ENCODE measurements at regions not wholly inside any gene's neighbourhood (a gene's known extent, or its start where the extent isn't known, plus 50 kb on each side); places are given as distances from the start of the nearest gene placed in this dataset.

DNA sequence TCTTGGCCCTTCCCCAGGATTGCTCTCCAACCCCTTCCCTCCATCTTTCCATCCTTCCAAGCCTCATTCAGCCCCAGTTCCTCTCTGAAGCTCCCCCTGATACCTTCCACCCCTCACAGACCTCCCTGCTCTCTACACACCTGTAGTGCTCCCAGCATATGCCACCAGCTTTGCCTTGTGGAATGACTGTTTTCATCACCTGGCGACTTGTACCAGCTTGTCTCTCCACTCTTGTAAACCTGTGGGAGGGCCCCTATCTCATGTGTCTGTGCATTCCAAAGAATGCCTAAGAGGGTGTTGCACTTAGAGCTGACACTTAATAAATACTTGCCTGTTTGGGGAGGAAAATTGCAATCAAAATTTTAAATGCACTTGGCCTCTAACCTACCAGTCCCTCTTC is 198.7 kb downstream of the BCL11A start:
- TF ChIP-seq, protein P1, sequence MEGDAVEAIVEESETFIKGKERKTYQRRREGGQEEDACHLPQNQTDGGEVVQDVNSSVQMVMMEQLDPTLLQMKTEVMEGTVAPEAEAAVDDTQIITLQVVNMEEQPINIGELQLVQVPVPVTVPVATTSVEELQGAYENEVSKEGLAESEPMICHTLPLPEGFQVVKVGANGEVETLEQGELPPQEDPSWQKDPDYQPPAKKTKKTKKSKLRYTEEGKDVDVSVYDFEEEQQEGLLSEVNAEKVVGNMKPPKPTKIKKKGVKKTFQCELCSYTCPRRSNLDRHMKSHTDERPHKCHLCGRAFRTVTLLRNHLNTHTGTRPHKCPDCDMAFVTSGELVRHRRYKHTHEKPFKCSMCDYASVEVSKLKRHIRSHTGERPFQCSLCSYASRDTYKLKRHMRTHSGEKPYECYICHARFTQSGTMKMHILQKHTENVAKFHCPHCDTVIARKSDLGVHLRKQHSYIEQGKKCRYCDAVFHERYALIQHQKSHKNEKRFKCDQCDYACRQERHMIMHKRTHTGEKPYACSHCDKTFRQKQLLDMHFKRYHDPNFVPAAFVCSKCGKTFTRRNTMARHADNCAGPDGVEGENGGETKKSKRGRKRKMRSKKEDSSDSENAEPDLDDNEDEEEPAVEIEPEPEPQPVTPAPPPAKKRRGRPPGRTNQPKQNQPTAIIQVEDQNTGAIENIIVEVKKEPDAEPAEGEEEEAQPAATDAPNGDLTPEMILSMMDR (IDR thresholded peaks at IDR 0.05; ENCODE audit: unreplicated experiment), result no peak
- no peak for DNase-seq (ENCODE audit: low spot score)
- Mint-ChIP-seq H3K4me1 (ENCODE audit: unreplicated experiment) (peaks cover 6% of the 10 kb centered on the region), H3K4me3 (ENCODE audit: unreplicated experiment) (no peak overlapping the region), H3K27ac (ENCODE audit: unreplicated experiment) (no peak overlapping the region), H3K36me3 (ENCODE audit: low read depth, unreplicated experiment) (no peaks in the 10 kb centered on the region), H3K9me3 (ENCODE audit: unreplicated experiment) (no peaks in the 10 kb centered on the region), H3K27me3 (ENCODE audit: unreplicated experiment) (peaks cover 6% of the 10 kb centered on the region)

DNA sequence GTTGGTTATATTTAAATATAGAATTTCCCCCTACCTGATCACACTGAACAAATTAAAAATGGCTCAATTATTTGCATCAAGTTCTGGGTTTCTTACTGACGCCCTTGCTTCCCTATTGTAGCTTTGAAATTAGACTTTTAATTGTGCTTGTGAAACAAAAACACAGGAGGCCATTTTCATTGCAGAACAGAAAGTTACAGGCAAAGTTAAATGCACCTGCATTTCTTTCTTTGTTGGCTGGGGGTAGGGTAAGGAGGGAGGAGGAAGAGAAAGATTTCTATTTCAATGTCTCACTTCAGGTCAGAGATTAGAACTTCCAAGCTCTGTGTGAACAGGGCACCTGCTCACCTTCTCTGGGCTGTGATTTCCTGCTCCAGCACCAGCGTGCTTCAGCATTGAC is 199.6 kb downstream of the BCL11A start:
- Mint-ChIP-seq H3K36me3 (ENCODE audit: low read depth, unreplicated experiment) (no peaks in the 10 kb centered on the region), H3K27me3 (ENCODE audit: unreplicated experiment) (peaks cover 6% of the 10 kb centered on the region), H3K4me3 (ENCODE audit: unreplicated experiment) (no peak overlapping the region), H3K4me1 (ENCODE audit: unreplicated experiment) (peaks cover 3% of the 10 kb centered on the region), H3K9me3 (ENCODE audit: unreplicated experiment) (no peaks in the 10 kb centered on the region), H3K27ac (ENCODE audit: unreplicated experiment) (no peak overlapping the region)
- no peak for DNase-seq (ENCODE audit: low spot score)
- TF ChIP-seq, protein P1 (IDR thresholded peaks at IDR 0.05; ENCODE audit: unreplicated experiment), result no peak

DNA sequence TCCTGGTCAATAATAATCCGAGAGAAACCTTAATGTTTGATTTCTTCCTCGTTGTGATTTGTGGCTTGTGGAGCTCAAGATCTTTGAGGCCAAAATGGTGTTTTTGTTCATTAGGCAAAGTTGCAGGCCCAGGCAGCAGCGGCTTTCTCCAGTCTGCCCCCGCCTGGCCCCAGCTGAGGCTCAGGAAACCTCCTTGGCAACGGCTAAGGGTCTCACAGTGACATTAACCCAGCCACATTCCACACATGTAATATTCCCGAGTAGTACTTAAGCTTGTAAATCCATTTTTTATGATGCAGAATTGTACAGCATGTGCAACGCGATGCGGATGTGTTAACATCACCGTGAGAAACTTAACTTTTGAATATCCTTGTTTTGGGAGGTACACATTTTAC is 200.1 kb downstream of the BCL11A start:
- peaks cover 6% of the 10 kb centered on the region for H3K27me3 Mint-ChIP-seq (ENCODE audit: unreplicated experiment)
- no peak for DNase-seq (ENCODE audit: low spot score)
- H3K36me3 Mint-ChIP-seq (ENCODE audit: low read depth, unreplicated experiment), result no peaks in the 10 kb centered on the region
- TF ChIP-seq, protein P1 (IDR thresholded peaks at IDR 0.05; ENCODE audit: unreplicated experiment), result no peak
- no peak overlapping the region for H3K27ac Mint-ChIP-seq (ENCODE audit: unreplicated experiment)
- H3K9me3 Mint-ChIP-seq (ENCODE audit: unreplicated experiment), result no peaks in the 10 kb centered on the region
- no peaks in the 10 kb centered on the region for H3K4me1 Mint-ChIP-seq (ENCODE audit: unreplicated experiment)
- H3K4me3 Mint-ChIP-seq (ENCODE audit: unreplicated experiment), result no peak overlapping the region

DNA sequence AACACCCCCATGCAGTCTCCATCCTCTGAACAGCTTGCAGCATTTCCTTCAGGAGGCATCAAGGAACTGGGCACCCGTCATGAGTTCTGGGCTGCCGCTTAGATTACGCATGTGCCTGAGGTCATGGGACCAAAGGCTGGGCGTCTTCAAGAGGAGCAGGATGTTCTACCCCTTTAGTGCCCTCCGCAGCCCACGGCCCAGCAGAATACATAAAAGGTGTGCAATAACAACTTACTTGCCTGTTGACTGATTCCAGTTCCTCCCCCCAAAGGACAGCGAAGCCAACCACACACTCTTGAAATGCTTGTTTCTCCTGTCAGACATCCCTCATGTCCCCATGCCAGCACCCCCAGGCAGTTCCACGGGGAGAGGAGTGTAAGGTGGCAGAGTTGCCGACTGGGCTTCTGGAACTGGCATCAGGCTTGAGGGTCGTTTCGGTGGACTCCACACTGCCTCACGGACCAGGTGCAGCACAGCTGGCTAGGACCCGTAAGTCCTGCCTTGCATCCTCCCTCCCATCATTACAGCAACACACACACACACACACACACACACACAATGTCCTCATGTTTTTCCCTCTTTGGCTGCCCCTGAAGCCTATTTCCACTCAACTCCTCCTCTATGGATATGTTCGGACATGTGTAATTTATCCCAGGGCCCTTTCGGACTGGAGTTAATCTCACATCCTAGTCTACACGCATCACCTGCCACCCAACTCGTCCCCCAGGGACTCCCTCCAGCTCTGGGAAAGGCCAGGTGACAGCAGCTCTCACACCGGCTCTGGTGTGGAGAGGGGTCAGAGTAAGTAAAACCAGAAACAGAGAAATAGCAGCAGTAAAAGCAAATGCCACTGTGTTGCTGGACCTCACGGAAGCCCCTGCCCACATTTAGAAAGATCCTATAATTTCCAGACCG is 200.7 kb downstream of the BCL11A start:
- H3K27ac Mint-ChIP-seq (ENCODE audit: unreplicated experiment), result no peak overlapping the region

DNA sequence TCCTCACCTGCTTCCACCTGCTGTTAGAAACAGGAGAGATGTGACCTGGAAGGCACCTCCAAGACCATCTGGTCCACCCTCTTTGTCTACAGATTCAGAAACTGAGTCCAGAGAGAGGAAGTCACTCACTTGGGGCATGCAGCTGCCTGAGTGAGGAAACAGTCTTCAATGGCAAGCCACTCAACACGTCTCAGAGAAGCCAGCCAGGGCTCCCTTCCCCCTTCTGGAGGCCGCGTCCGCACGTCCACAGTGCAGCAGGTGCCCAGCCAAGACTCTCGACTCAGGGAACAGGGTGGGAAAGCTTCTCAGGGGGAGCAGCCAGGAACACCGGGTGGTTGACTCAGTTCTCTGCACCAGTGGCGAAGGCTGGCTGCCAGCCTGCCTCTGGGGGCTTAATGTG is 201.7 kb downstream of the BCL11A start:
- peaks cover 4% of the 10 kb centered on the region for H3K27me3 Mint-ChIP-seq (ENCODE audit: unreplicated experiment)
- TF ChIP-seq, protein P1 (IDR thresholded peaks at IDR 0.05; ENCODE audit: unreplicated experiment), result no peak

More for the DNA sequence above, 200.7 kb downstream of the BCL11A start:
- Mint-ChIP-seq H3K9me3 (ENCODE audit: unreplicated experiment) (no peaks in the 10 kb centered on the region), H3K27me3 (ENCODE audit: unreplicated experiment) (peaks cover 6% of the 10 kb centered on the region), H3K4me3 (ENCODE audit: unreplicated experiment) (no peak overlapping the region), H3K36me3 (ENCODE audit: low read depth, unreplicated experiment) (no peaks in the 10 kb centered on the region), H3K4me1 (ENCODE audit: unreplicated experiment) (no peaks in the 10 kb centered on the region)
- TF ChIP-seq, protein P1 (IDR thresholded peaks at IDR 0.05; ENCODE audit: unreplicated experiment), result no peak
- DNase-seq (ENCODE audit: low spot score), result no peak

More for the DNA sequence above, 201.7 kb downstream of the BCL11A start:
- no peaks in the 10 kb centered on the region for H3K4me1 Mint-ChIP-seq (ENCODE audit: unreplicated experiment)
- no peaks in the 10 kb centered on the region for H3K36me3 Mint-ChIP-seq (ENCODE audit: low read depth, unreplicated experiment)
- no peak overlapping the region for H3K4me3 Mint-ChIP-seq (ENCODE audit: unreplicated experiment)
- no peaks in the 10 kb centered on the region for H3K9me3 Mint-ChIP-seq (ENCODE audit: unreplicated experiment)
- no peak for DNase-seq (ENCODE audit: low spot score)
- no peak overlapping the region for H3K27ac Mint-ChIP-seq (ENCODE audit: unreplicated experiment)
